PC-3 (cell line): ENCODE measurements at regions not wholly inside any gene's neighbourhood (a gene's known extent, or its start where the extent isn't known, plus 50 kb on each side); places are given as distances from the start of the nearest gene placed in this dataset.

Source experiments
- ATAC-seq: fragments of 200-7000 bp; cut with Tn5 transposase; 2 replicates; pipeline ENCODE4 v1.9.1; 2020; ENCODE audit warnings: mild to moderate bottlenecking, moderate library complexity
- BruUV-seq: library from RNA; stranded (reverse); fragments of 400-500 nt; replicated peaks from 2 replicates; lab custom pipeline; 2021; lab: Mats Ljungman, UMichigan
- CTCF ChIA-PET: fragments of 300-600 bp; sonication (Branson Sonifier 250); formaldehyde crosslinking; loops from one replicate; lab custom pipeline; 2022; ENCODE audit warnings: antibody characterized with exemption; lab: Charles Lee
- POLR2A ChIA-PET: fragments of 300-600 bp; sonication (Branson Sonifier 250); formaldehyde crosslinking; loops from one replicate; lab custom pipeline; 2022; ENCODE audit warnings: antibody characterized with exemption; ENCODE audit not compliant: unreplicated experiment; lab: Charles Lee
- DNase-seq: peaks from one replicate; pipeline ENCODE4 v3.0.0-alpha.2; 2015
- H2AFZ ChIP-seq: fragments of 300-600 bp; sonication (generic); 2 replicates; pipeline ENCODE4 v1.6.0; 2016; ENCODE audit warnings: antibody characterized with exemption, low read length
- H3F3A ChIP-seq: fragments of 300-600 bp; sonication (generic); one replicate; pipeline ENCODE4 v1.6.0; 2017; ENCODE audit warnings: antibody characterized with exemption, low read length, control low read depth, mild to moderate bottlenecking; ENCODE audit not compliant: unreplicated experiment
- H3K27ac ChIP-seq: fragments of 300-600 bp; sonication (generic); 2 replicates; pipeline ENCODE4 v1.5.1; 2016; ENCODE audit warnings: mild to moderate bottlenecking, low read length
- H3K27me3 ChIP-seq: fragments of 300-600 bp; sonication (generic); 2 replicates; pipeline ENCODE4 v1.6.1; 2016; ENCODE audit warnings: low read length, mixed read lengths
- H3K36me3 ChIP-seq: fragments of 300-600 bp; sonication (generic); 2 replicates; pipeline ENCODE4 v1.6.1; 2016; ENCODE audit warnings: low read depth, mixed run types, low read length, mixed read lengths
- H3K4me1 ChIP-seq: fragments of 300-600 bp; sonication (generic); 2 replicates; pipeline ENCODE4 v1.5.1; 2016; ENCODE audit warnings: low read length; ENCODE audit not compliant: insufficient read depth
- H3K4me2 ChIP-seq: fragments of 300-600 bp; sonication (generic); 2 replicates; pipeline ENCODE4 v1.6.0; 2016; ENCODE audit warnings: low read length
- H3K4me3 ChIP-seq: fragments of 300-600 bp; sonication (generic); 2 replicates; pipeline ENCODE4 v1.5.1; 2016; ENCODE audit warnings: mild to moderate bottlenecking, low read length, mixed read lengths
- H3K79me2 ChIP-seq: fragments of 300-600 bp; sonication (generic); 2 replicates; pipeline ENCODE4 v1.6.1; 2017; ENCODE audit warnings: low read length, mixed read lengths
- H3K9ac ChIP-seq: fragments of 300-600 bp; sonication (generic); 2 replicates; pipeline ENCODE4 v1.6.0; 2016; ENCODE audit warnings: mild to moderate bottlenecking, low read length
- H3K9me2 ChIP-seq: fragments of 300-600 bp; sonication (generic); replicated peaks from 2 replicates; pipeline ENCODE4 v1.6.1; 2016; ENCODE audit warnings: mixed run types, low read length, mixed read lengths
- H3K9me3 ChIP-seq: fragments of 300-600 bp; sonication (generic); 2 replicates; pipeline ENCODE4 v1.6.1; 2016; ENCODE audit warnings: low read length, mixed read lengths
- H4K20me1 ChIP-seq: fragments of 300-600 bp; sonication (generic); 2 replicates; pipeline ENCODE4 v1.6.1; 2016; ENCODE audit warnings: low read length, mixed read lengths
- CTCF ChIP-seq: fragments of 300-600 bp; sonication (generic); conservative IDR thresholded peaks from 2 replicates; pipeline ENCODE4 v1.5.1; 2017; ENCODE audit warnings: antibody characterized with exemption, low read depth, mild to moderate bottlenecking, low read length
- EZH2 ChIP-seq: fragments of 300-600 bp; sonication (generic); IDR thresholded peaks from one replicate; pipeline ENCODE4 v1.6.1; 2017; ENCODE audit warnings: antibody characterized with exemption, mild to moderate bottlenecking, low read length; ENCODE audit not compliant: unreplicated experiment
- EZH2phosphoT487 ChIP-seq: fragments of 300-600 bp; sonication (generic); IDR thresholded peaks from 2 replicates; pipeline ENCODE4 v1.6.1; 2018; ENCODE audit warnings: mild to moderate bottlenecking, antibody characterized with exemption, low read length, borderline replicate concordance
- intact Hi-C: fragments of 100-400 bp; cut with micrococcal nuclease; formaldehyde crosslinking; loops from 2 replicates; pipeline ENCODE4 v1.9.0; 2023

- no TSS peak for BruUV-seq
- no peak overlapping the region for H3K27ac ChIP-seq
- CTCF ChIA-PET, result no interaction called here
- H3F3A ChIP-seq, result no peaks in the 10 kb centered on the region
- H3K36me3 ChIP-seq, result no peaks in the 10 kb centered on the region
- H4K20me1 ChIP-seq, result no peaks in the 10 kb centered on the region
- H3K4me3 ChIP-seq, result no peak overlapping the region
- H3K79me2 ChIP-seq, result no peaks in the 10 kb centered on the region
- POLR2A ChIA-PET, result no interaction called here
- H2AFZ ChIP-seq, result no peak overlapping the region
- no peaks in the 10 kb centered on the region for H3K9me2 ChIP-seq
- no peak overlapping the region for H3K9ac ChIP-seq
- H3K27me3 ChIP-seq, result no peaks in the 10 kb centered on the region
- ATAC-seq (no peak), DNase-seq (no peak)
- H3K4me1 ChIP-seq, result no peaks in the 10 kb centered on the region
- no peak for TF ChIP-seq CTCF
- no peak for TF ChIP-seq EZH2
- TF ChIP-seq EZH2phosphoT487, result no peak
- no peak overlapping the region for H3K4me2 ChIP-seq
- intact Hi-C loops, result no loop called here
- no peaks in the 10 kb centered on the region for H3K9me3 ChIP-seq
Observed at GRCh38 chr4:19905024-19905423, 346.7 kb upstream of the SLIT2 start.

GRCh38 chr4:19888587-19888986 is 363.1 kb upstream of the SLIT2 start:
- Histone ChIP-seq H3K4me1 (peaks cover 8% of the 10 kb centered on the region; the same call in 1 of the 2 replicates), H3K36me3 (no peaks in the 10 kb centered on the region), H3K9me2 (no peaks in the 10 kb centered on the region), H3K9me3 (no peaks in the 10 kb centered on the region), H4K20me1 (no peaks in the 10 kb centered on the region), H3K27ac (no peak overlapping the region), H3K9ac (no peak overlapping the region), H3K79me2 (no peaks in the 10 kb centered on the region), H3K4me3 (no peak overlapping the region), H3K27me3 (no peaks in the 10 kb centered on the region), H3F3A (no peaks in the 10 kb centered on the region), H2AFZ (no peak overlapping the region), H3K4me2 (no peak overlapping the region)
- CTCF ChIA-PET, result no interaction called here
- POLR2A ChIA-PET, result no interaction called here
- no TSS peak for BruUV-seq
- intact Hi-C loops, result no loop called here
- no peak for DNase-seq
- TF ChIP-seq EZH2 (no peak), CTCF (peak; percentile 32; the same call in 1 of the 2 replicates), EZH2phosphoT487 (no peak)
- ATAC-seq, result no peak

- no peak overlapping the region for H2AFZ ChIP-seq
- no peak overlapping the region for H3K4me2 ChIP-seq
- H3K27ac ChIP-seq, result no peak overlapping the region
- no peaks in the 10 kb centered on the region for H3K36me3 ChIP-seq
- H3K27me3 ChIP-seq, result no peaks in the 10 kb centered on the region
- peak; percentile 63 for ATAC-seq
- BruUV-seq, result no TSS peak
- no peaks in the 10 kb centered on the region for H4K20me1 ChIP-seq
- no peaks in the 10 kb centered on the region for H3K9me3 ChIP-seq
- CTCF ChIA-PET, result no interaction called here
- H3K79me2 ChIP-seq, result no peaks in the 10 kb centered on the region
- H3K9ac ChIP-seq, result no peak overlapping the region
- POLR2A ChIA-PET, result no interaction called here
- DNase-seq, result peak; percentile 29
- H3K9me2 ChIP-seq, result no peaks in the 10 kb centered on the region
- H3F3A ChIP-seq, result no peaks in the 10 kb centered on the region
- intact Hi-C loops, result no loop called here
- no peak for TF ChIP-seq CTCF
- no peak for TF ChIP-seq EZH2phosphoT487
- no peak for TF ChIP-seq EZH2
- no peak overlapping the region for H3K4me3 ChIP-seq
- peaks cover 8% of the 10 kb centered on the region; the same call in 1 of the 2 replicates for H3K4me1 ChIP-seq
Observed at GRCh38 chr4:19883841-19884240, 367.9 kb upstream of the SLIT2 start.
